ENCODE measurements at regions not wholly inside any gene's neighbourhood (a gene's known extent, or its start where the extent isn't known, plus 50 kb on each side); places are given as distances from the start of the nearest gene placed in this dataset.

- Histone ChIP-seq H3K27ac (no peak overlapping the region), H3K9me3 (no peaks in the 10 kb centered on the region), H3K36me3 (no peaks in the 10 kb centered on the region), H3K4me1 (no peaks in the 10 kb centered on the region), H3K4me3 (no peak overlapping the region), H3K27me3 (no peaks in the 10 kb centered on the region)
- intact Hi-C loops (cut with DNase I; ENCODE audit: low total_unique reads), result no loop called here
- TF ChIP-seq EP300 (IDR thresholded peaks at IDR 0.05) (no peak), CTCF (IDR thresholded peaks at IDR 0.05) (no peak), POLR2A (IDR thresholded peaks at IDR 0.05) (no peak), POLR2AphosphoS5 (IDR thresholded peaks at IDR 0.05) (no peak)
- no peak for DNase-seq
- 82 to 96% (median 90%) methylated on average over 1 of the region's 1 CpG for WGBS, 5 donors
Observed at GRCh38 chr6:109279628-109280027, 102.6 kb downstream of the CD164 start.

GRCh38 chr6:109271622-109272021 lies 110.6 kb downstream of the CD164 start:
- intact Hi-C loops (cut with DNase I; ENCODE audit: low total_unique reads), result no loop called here
- TF ChIP-seq POLR2A (IDR thresholded peaks at IDR 0.05), result no peak
- no peak for TF ChIP-seq EP300 (IDR thresholded peaks at IDR 0.05)
- no peak for TF ChIP-seq POLR2AphosphoS5 (IDR thresholded peaks at IDR 0.05)
- no peak for TF ChIP-seq CTCF (IDR thresholded peaks at IDR 0.05)
- Histone ChIP-seq H3K4me3 (no peak overlapping the region), H3K4me1 (no peaks in the 10 kb centered on the region), H3K27ac (no peak overlapping the region), H3K27me3 (no peaks in the 10 kb centered on the region), H3K9me3 (peaks cover 0 to 11% (median 2%) of the 10 kb centered on the region in 4 donors), H3K36me3 (no peaks in the 10 kb centered on the region)
- DNase-seq, result no peak
- WGBS, 5 donors, result 51 to 96% (median 72%) methylated on average over 2 of the region's 2 CpGs

- Histone ChIP-seq H3K27me3 (no peaks in the 10 kb centered on the region), H3K4me1 (no peaks in the 10 kb centered on the region), H3K36me3 (no peaks in the 10 kb centered on the region), H3K4me3 (no peak overlapping the region), H3K27ac (no peak overlapping the region), H3K9me3 (peaks cover 0 to 11% (median 2%) of the 10 kb centered on the region in 4 donors)
- DNase-seq, result no peak
- intact Hi-C loops (cut with DNase I; ENCODE audit: low total_unique reads), result no loop called here
- 84 to 100% (median 92%) methylated on average over 1 of the region's 1 CpG for WGBS, 5 donors
- TF ChIP-seq POLR2AphosphoS5 (IDR thresholded peaks at IDR 0.05), result no peak
- no peak for TF ChIP-seq POLR2A (IDR thresholded peaks at IDR 0.05)
- no peak for TF ChIP-seq EP300 (IDR thresholded peaks at IDR 0.05)
- TF ChIP-seq CTCF (IDR thresholded peaks at IDR 0.05), result no peak
Observed at GRCh38 chr6:109269953-109270517, 112.2 kb downstream of the CD164 start.

GRCh38 chr6:109269057-109269456 lies 113.2 kb downstream of the CD164 start:
- H3K27me3 ChIP-seq, result no peaks in the 10 kb centered on the region
- no peaks in the 10 kb centered on the region for H3K36me3 ChIP-seq
- H3K9me3 ChIP-seq, result peaks cover 0 to 11% (median 2%) of the 10 kb centered on the region in 4 donors
- DNase-seq, result no peak
- no peak overlapping the region for H3K27ac ChIP-seq
- no peaks in the 10 kb centered on the region for H3K4me1 ChIP-seq
- 91 to 96% (median 94%) methylated on average over 7 of the region's 7 CpGs for WGBS, 5 donors
- intact Hi-C loops (cut with DNase I; ENCODE audit: low total_unique reads), result no loop called here
- no peak overlapping the region for H3K4me3 ChIP-seq
- no peak for TF ChIP-seq POLR2A (IDR thresholded peaks at IDR 0.05)
- TF ChIP-seq EP300 (IDR thresholded peaks at IDR 0.05), result no peak
- TF ChIP-seq POLR2AphosphoS5 (IDR thresholded peaks at IDR 0.05), result no peak
- TF ChIP-seq CTCF (IDR thresholded peaks at IDR 0.05), result no peak
